Upper lobe of left lung (tissue), 6 donors: ENCODE measurements at regions not wholly inside any gene's neighbourhood (a gene's known extent, or its start where the extent isn't known, plus 50 kb on each side); places are given as distances from the start of the nearest gene placed in this dataset.

Experiments
- ATAC-seq, 2 donors: fragments of 200-7000 bp; cut with Tn5 transposase; one replicate each; pipeline ENCODE4 v1.9.1; 2022; ENCODE audit warnings: mild to moderate bottlenecking in 2 of 2, moderate library complexity in 2 of 2; ENCODE audit not compliant: low FRiP score in 2 of 2
- DNase-seq, 2 donors: peaks; one replicate each; pipeline ENCODE4 v3.0.0-alpha.2; 2019 to 2020
- H3K27ac ChIP-seq, 4 donors: fragments of 200-600 bp; sonication (generic); one replicate each; pipeline ENCODE4 v1.5.1; 2016 to 2019
- H3K27me3 ChIP-seq, 4 donors: fragments of 200-600 bp; sonication (generic); one replicate each; pipeline ENCODE4 v1.5.1; 2017 to 2019
- H3K36me3 ChIP-seq, 4 donors: fragments of 200-600 bp; sonication (generic); one replicate each; pipeline ENCODE4 v1.5.1; 2016 to 2019
- H3K4me1 ChIP-seq, 4 donors: fragments of 200-600 bp; sonication (generic); one replicate each; pipeline ENCODE4 v1.5.1; 2018 to 2019
- H3K4me3 ChIP-seq, 4 donors: fragments of 200-600 bp; sonication (generic); one replicate each; pipeline ENCODE4 v1.5.1; 2017 to 2019; ENCODE audit warnings: mild to moderate bottlenecking in 2 of 4, moderate library complexity in 1 of 4
- H3K9me3 ChIP-seq, 4 donors: fragments of 200-600 bp; sonication (generic); one replicate each; pipeline ENCODE4 v1.5.1; 2018 to 2019
- CTCF ChIP-seq, 6 experiments: fragments of 450-650 bp in 4 of 6; fragments of 200-600 bp in 2 of 6; sonication (generic) in 2 of 6; IDR thresholded peaks; one replicate each; pipeline ENCODE4 v1.5.1; 2016 to 2019; ENCODE audit warnings: antibody characterized with exemption in 6 of 6
- EP300 ChIP-seq, 4 donors: sonication (generic); formaldehyde crosslinking; IDR thresholded peaks; one replicate each; pipeline ENCODE4 v1.5.1; 2017; ENCODE audit warnings: antibody characterized with exemption in 4 of 4, control low read depth in 2 of 4
- POLR2A ChIP-seq, 4 donors: fragments of 450-650 bp; IDR thresholded peaks; one replicate each; pipeline ENCODE4 v1.5.1; 2016 to 2017; ENCODE audit warnings: antibody characterized with exemption in 4 of 4, mild to moderate bottlenecking in 2 of 4
- POLR2AphosphoS5 ChIP-seq, 2 donors: sonication (generic); formaldehyde crosslinking; IDR thresholded peaks; one replicate each; pipeline ENCODE4 v1.5.1; 2017; ENCODE audit warnings: antibody characterized with exemption in 2 of 2
- WGBS, 2 donors: methylation state at CpG; one replicate each; pipeline ENCODE4 v1.1.5; 2017 to 2018; 5-methylcytosine and 5-hydroxymethylcytosine counted together
- donor health status: DM: no; HTN: no; CAD: no; lungs with moderate emphysema.
- donor health status: DM: no; HTN: yes; CAD: no; lungs with severe emphysema.

- Histone ChIP-seq H3K4me3 (no peak overlapping the region), H3K4me1 (no peaks in the 10 kb centered on the region), H3K36me3 (no peaks in the 10 kb centered on the region), H3K27ac (no peak overlapping the region), H3K9me3 (no peaks in the 10 kb centered on the region), H3K27me3 (no peaks in the 10 kb centered on the region)
- no peak for TF ChIP-seq EP300 (IDR thresholded peaks at IDR 0.05)
- no peak for TF ChIP-seq POLR2A (IDR thresholded peaks at IDR 0.05)
- TF ChIP-seq CTCF (IDR thresholded peaks at IDR 0.05), result no peak
- no peak for TF ChIP-seq POLR2AphosphoS5 (IDR thresholded peaks at IDR 0.05)
- no peak for DNase-seq
- no peak for ATAC-seq
- 85 to 86% methylated on average over 4 of the region's 4 CpGs for WGBS, 2 donors
Measured at GRCh38 chr13:105928901-105929300, 606.6 kb downstream of the EFNB2 start.

- Histone ChIP-seq H3K36me3 (no peaks in the 10 kb centered on the region), H3K4me3 (no peak overlapping the region), H3K9me3 (no peaks in the 10 kb centered on the region), H3K27ac (no peak overlapping the region), H3K4me1 (no peaks in the 10 kb centered on the region), H3K27me3 (no peaks in the 10 kb centered on the region)
- TF ChIP-seq CTCF (IDR thresholded peaks at IDR 0.05) (no peak), EP300 (IDR thresholded peaks at IDR 0.05) (no peak), POLR2AphosphoS5 (IDR thresholded peaks at IDR 0.05) (no peak), POLR2A (IDR thresholded peaks at IDR 0.05) (no peak)
- no peak for ATAC-seq
- DNase-seq, result no peak
- WGBS, 2 donors, result 82 to 91% methylated on average over 1 of the region's 1 CpG
Measured at GRCh38 chr13:105928048-105928447, 607.4 kb downstream of the EFNB2 start.

- H3K4me3 ChIP-seq, result no peak overlapping the region
- H3K36me3 ChIP-seq, result no peaks in the 10 kb centered on the region
- H3K4me1 ChIP-seq, result no peaks in the 10 kb centered on the region
- peak in 1 of 2 donors; percentile 42 for ATAC-seq
- no peak for DNase-seq
- no peaks in the 10 kb centered on the region for H3K27me3 ChIP-seq
- no peaks in the 10 kb centered on the region for H3K9me3 ChIP-seq
- TF ChIP-seq EP300 (IDR thresholded peaks at IDR 0.05), result no peak
- TF ChIP-seq POLR2AphosphoS5 (IDR thresholded peaks at IDR 0.05), result no peak
- no peak for TF ChIP-seq POLR2A (IDR thresholded peaks at IDR 0.05)
- no peak for TF ChIP-seq CTCF (IDR thresholded peaks at IDR 0.05)
- 77 to 78% methylated on average over 2 of the region's 2 CpGs for WGBS, 2 donors
- no peak overlapping the region for H3K27ac ChIP-seq
Measured at GRCh38 chr13:105925496-105925895, 610.0 kb downstream of the EFNB2 start.

GRCh38 chr13:105921711-105922110 lies 613.8 kb downstream of the EFNB2 start:
- 52 to 61% methylated on average over 3 of the region's 3 CpGs for WGBS, 2 donors
- TF ChIP-seq CTCF (IDR thresholded peaks at IDR 0.05) (no peak), EP300 (IDR thresholded peaks at IDR 0.05) (no peak), POLR2AphosphoS5 (IDR thresholded peaks at IDR 0.05) (no peak), POLR2A (IDR thresholded peaks at IDR 0.05) (no peak)
- no peaks in the 10 kb centered on the region for H3K27me3 ChIP-seq
- no peaks in the 10 kb centered on the region for H3K36me3 ChIP-seq
- H3K4me3 ChIP-seq, result no peak overlapping the region
- no peaks in the 10 kb centered on the region for H3K4me1 ChIP-seq
- DNase-seq (no peak), ATAC-seq (no peak)
- no peak overlapping the region for H3K27ac ChIP-seq
- no peaks in the 10 kb centered on the region for H3K9me3 ChIP-seq

GRCh38 chr13:105920370-105920769 lies 615.1 kb downstream of the EFNB2 start:
- no peak for ATAC-seq
- TF ChIP-seq POLR2A (IDR thresholded peaks at IDR 0.05) (no peak), CTCF (IDR thresholded peaks at IDR 0.05) (no peak), POLR2AphosphoS5 (IDR thresholded peaks at IDR 0.05) (no peak), EP300 (IDR thresholded peaks at IDR 0.05) (no peak)
- Histone ChIP-seq H3K9me3 (no peaks in the 10 kb centered on the region), H3K4me3 (no peak overlapping the region), H3K4me1 (no peaks in the 10 kb centered on the region), H3K27me3 (no peaks in the 10 kb centered on the region), H3K36me3 (no peaks in the 10 kb centered on the region), H3K27ac (no peak overlapping the region)
- WGBS, 2 donors, result 60 to 71% methylated on average over 4 of the region's 4 CpGs
- DNase-seq, result no peak
